HT1080 (cell line): ENCODE measurements at regions not wholly inside any gene's neighbourhood (a gene's known extent, or its start where the extent isn't known, plus 50 kb on each side); places are given as distances from the start of the nearest gene placed in this dataset.
A peak's percentile ranks its signal among the peaks of the same experiment; 100 is the strongest.
"Not testable (repeated sequence)": the region's sequence is repeated elsewhere in the genome, so short reads cannot be mapped to it uniquely, and the experiment has no call there.

Experiments
- DNase-seq: peaks from one replicate; pipeline ENCODE4 v3.0.0-alpha.2; 2015; ENCODE audit warnings: low read depth

GRCh38 chr4:163273922-163274321, 58.5 kb downstream of the NPY1R start:
- no peak for DNase-seq

DNA sequence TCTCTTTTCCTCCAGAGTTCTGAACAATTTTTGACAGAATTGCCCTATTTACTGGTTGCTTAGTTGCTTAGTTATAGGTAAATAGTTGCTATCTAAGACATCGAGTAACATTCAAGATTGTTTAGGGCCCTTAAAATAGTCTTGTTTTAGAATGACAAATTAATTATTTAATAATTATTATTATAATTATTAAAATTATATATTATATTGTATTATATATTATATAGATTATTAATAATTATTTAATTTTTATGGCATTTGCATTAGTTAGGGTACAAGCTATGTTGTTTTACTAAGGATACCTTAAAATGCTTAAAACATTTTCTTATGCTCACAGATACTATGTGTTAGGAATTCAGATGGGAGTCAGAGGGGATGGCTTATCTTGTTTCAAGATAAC, 59.2 kb downstream of the NPY1R start:
- no peak for DNase-seq

DNA sequence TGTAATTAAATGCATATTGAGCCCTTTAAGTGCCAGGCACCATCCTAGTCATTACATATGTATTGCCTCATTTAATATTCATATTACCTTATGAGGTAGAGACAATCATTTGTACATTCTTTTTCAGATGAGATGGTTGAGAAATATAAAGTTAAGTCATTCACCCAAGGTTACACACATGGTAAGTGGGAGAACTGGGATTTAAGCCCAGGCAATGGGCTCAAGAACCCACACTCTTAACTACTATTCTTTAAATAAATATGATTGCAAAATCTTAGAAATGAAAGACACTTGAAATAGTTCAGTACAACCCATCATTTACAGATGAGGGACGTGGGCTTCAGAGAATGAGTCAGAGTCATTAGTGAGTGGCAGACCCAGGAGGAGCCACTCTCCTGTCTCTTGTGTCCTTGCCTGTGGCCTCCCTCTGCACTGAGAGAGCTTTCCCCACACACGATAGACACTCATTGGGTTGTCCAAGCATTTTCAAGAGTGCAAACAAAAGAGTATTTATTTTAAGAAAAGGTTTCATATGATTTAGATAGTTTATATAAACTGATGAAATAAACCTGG, 60.8 kb downstream of the NPY1R start:
- DNase-seq = no peak

DNA sequence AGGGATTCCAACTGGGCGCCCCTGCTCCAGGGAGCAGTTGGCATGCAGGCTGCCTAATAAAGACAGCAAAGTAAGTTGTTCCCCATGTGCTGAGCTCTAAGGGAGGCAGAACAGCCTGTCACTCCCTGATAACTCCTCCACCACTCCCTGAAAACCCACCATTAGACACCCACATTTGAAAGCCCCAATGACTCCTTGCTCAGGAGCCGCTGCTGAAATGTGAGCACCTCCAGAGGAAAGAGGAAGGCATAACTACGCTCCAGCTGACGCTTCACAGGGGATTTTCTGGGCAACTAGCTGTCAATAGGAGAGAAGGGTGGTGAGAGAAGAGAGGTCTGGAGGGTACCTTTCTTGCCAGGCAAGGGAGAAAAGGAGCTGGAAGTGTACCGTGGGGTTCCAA, 62.5 kb downstream of the NPY1R start:
- no peak for DNase-seq

DNA sequence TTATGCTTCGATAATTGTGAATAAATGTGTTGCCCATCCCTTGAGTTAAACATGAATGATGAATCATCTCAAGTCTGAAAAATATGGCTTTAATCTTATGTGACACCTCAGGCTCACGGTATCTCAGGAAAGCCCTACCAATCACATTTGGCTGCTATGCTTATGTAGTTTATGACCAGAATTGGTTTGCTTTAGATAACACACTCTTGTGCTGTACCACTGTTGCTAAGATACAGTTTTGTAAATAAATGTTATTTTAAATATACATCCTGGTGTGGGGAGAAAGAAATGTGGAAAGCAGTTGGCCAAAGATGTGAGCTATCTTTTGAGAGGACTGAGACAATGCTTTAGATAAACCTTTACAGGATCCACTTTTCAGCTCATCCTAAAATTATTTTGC, 63.2 kb downstream of the NPY1R start:
- no peak for DNase-seq

GRCh38 chr4:163264934-163265333, 67.5 kb downstream of the NPY1R start:
- no peak for DNase-seq

GRCh38 chr4:163263606-163264005, 68.8 kb downstream of the NPY1R start:
- no peak for DNase-seq

- no peak for DNase-seq
Observed at GRCh38 chr4:163256680-163257343, 75.6 kb downstream of the NPY1R start.

- peak; percentile 26 for DNase-seq
Observed at GRCh38 chr4:163251204-163251603, 81.2 kb downstream of the NPY1R start.

DNA sequence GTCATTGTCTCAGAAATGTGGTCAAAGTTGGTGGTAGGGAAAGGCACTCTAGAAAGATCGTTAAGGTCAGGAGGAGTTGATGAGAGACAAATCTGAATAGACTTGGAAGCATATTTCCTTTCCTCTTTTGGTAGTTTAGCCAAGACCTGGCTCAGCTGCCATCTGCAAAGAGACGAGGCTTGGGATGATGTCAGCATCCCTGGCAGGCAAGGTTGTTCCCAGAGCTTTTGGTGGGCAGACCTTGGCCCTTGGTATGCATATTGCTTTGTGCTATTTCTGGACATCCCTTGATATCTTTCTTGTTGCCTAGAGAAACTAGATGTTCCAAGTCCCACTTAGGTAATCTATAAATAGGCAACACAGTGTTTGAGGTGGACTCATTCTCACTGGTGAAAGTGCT, 82.4 kb upstream of the NAF1 start:
- DNase-seq = no peak

DNA sequence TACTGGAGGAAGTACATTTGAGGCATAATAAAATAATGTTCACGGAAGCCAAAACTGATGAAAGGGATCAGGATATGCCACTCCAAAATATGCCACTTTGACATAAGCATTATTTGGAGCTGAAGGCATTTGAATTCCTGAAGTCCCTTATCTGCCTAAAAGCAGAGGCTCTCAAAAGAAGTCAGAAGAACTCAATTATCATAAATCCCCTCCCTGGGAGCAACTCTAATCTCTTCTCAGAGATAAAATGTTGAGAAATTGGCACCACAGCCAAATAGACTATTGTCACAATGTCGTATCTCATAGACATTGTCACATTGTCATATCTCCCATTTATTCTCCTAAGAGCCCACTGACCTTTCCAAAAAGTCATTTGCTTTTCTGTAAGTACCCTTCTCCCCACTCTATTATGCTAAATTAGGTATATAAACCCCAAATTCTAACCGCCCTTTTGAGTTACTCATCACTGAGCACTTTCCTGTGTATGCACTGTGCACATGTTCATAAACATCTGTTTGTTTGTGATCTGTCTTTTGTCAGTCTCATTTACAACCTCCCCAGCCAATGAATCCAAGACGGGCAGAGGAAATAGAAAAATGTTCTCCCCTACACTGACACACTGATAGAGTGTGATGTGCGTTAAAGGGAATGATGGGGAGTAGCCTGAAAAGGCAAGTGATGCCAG, 78.5 kb upstream of the NAF1 start:
- no peak for DNase-seq

DNA sequence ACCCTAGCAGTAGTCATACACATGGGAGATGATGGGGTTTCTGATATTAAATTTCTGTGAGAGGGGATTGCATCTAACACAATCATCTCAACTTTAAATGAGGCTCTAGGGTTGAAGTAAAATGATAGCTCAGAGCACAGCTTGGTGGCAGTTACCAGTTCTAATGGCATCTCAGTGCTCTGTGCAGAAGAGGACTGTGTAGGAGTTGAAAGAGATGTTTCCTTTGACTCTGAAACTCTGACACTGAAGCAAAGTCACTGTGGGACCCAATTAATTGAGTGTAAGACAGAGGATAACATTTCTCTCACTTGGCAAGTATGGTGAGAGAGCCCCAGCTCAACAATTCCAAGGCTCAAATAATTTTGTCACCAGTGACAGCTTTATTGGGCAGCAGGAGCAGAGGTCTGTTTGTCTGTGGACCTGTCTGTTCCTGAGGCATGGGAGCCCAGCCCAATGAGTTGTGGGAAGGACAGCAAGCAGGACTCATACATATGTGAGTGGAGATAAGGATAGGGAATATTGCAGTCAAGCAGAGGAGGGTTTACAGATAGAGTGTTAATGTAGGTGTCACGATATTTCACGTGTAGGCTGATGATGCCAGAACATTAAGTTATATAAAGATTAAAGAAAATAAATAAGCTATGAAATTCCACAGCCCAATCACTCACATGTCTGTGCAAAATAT, 76.7 kb upstream of the NAF1 start:
- DNase-seq = no peak

DNA sequence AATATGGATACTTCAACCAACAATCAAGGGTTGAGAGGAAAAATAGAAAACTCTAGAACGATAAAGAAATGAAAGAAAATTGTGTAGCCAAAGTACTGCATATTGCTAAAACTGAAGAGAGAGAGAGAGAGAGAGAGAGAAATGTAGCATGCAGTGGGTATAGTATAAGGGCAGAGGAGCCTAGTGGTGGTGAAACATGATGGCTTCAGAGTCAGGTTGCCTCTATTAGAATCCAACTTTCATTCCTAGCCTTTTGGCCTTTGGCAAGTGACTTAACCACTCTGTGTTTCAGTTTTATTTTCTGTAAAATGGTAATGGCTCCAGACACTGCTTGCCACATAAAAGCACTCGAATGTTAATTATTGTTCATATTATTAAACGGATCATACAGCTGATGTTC, 71.2 kb upstream of the NAF1 start:
- DNase-seq = no peak

DNA sequence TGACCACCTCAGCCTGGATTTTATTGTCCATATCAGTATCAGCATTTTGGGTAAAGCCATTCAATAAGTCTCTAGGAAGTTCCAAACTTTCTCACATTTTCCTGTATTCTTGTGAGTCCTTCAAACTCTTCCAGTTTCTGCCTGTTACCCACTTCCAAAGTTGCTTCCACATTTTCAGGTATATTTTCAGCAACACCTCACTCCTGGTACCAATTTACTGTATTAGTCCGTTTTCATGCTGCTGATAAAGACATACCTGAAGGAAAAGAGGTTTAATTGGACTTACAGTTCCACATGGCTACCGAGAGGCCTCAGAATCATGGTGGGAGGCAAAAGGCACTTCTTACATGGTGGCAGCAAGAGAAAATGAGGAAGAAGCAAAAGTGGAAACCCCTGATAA, 69.7 kb upstream of the NAF1 start:
- DNase-seq = not testable (repeated sequence)

- no peak for DNase-seq
Observed at GRCh38 chr4:163233321-163233720, 66.6 kb upstream of the NAF1 start.

DNA sequence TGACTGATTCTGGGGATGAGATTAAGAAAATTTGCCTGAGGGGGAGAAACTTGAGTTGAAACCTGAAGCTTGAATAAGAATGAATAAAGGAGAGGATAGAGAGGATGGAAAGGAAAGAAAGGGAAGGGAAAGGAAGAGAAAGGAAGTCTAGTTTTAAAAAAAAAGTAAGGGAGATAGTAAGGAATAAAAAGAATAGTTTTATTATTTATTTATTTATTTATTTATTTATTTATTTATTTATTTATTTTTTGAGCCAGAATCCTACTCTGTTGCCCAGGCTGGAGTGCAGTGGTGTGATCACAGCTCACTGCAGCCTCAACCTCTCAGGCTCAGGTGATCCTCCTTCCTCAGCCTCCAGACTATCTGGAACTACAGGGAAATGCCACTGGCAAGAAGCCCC, 62.0 kb upstream of the NAF1 start:
- no peak for DNase-seq

DNA sequence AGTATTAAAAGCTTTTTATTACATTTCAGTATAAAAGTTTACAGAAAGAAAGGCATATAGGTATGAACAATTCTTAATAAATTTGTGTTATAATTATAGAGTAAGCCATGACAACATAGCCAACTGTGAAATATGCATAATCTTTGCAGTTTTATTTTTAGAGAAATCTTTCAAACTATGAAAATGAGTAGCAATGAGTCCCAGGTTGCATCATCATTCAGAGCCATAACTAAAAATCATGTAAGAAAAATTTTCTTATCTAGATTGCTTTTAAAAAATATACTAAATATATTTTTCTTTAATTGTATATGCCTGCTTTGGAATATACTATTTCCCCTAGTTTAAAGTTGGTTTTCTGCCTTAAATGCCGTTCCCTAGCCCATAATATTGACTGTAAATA, 54.8 kb upstream of the NAF1 start:
- no peak for DNase-seq

DNA sequence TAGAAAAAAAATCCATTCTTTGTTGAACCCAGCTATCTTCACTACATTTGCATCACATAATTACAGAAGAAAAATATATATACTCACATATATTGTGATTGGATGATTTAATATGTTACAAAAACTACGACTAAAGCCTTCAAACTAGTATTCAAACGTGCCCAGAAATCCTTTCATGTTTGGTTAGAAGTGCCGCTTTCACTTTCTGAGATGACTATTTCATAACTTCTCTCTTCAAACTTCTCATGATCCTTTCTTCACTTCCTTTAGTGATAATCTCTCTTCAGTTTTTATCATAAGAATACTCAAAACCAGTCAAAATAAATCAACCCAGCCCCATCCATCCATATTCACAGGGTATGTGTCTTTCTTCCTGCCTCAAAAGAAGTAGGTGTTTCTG, 50.8 kb upstream of the NAF1 start:
- no peak for DNase-seq
